OCI-LY1 (cell line): ENCODE measurements at regions not wholly inside any gene's neighbourhood (a gene's known extent, or its start where the extent isn't known, plus 50 kb on each side); places are given as distances from the start of the nearest gene placed in this dataset.

Experiments used
- H2AFZ ChIP-seq: fragments of 200-600 bp; sonication (generic), shearing (Covaris generic); 2 replicates; pipeline ENCODE4 v1.6.0; 2014; ENCODE audit warnings: antibody characterized with exemption, mild to moderate bottlenecking, low read length
- H3F3A ChIP-seq: fragments of 200-600 bp; sonication (generic), shearing (Covaris generic); 2 replicates; pipeline ENCODE4 v1.6.0; 2014; ENCODE audit warnings: mild to moderate bottlenecking, antibody characterized with exemption, low read length, moderate library complexity; ENCODE audit not compliant: insufficient read depth
- H3K27ac ChIP-seq: fragments of 200-600 bp; sonication (generic); 2 replicates; pipeline ENCODE4 v1.5.1; 2014; ENCODE audit warnings: low read length, mixed run types, mild to moderate bottlenecking, low read depth; ENCODE audit not compliant: poor library complexity, severe bottlenecking
- H3K27me3 ChIP-seq: fragments of 200-600 bp; sonication (generic); 2 replicates; pipeline ENCODE4 v1.6.0; 2014; ENCODE audit warnings: antibody characterized with exemption, mild to moderate bottlenecking, low read length, moderate library complexity; ENCODE audit not compliant: insufficient read depth
- H3K36me3 ChIP-seq: fragments of 200-600 bp; sonication (generic); 2 replicates; pipeline ENCODE4 v1.6.1; 2014; ENCODE audit warnings: mild to moderate bottlenecking, antibody characterized with exemption, low read length, moderate library complexity, mixed read lengths; ENCODE audit not compliant: insufficient read depth
- H3K4me1 ChIP-seq: fragments of 200-600 bp; sonication (generic); 2 replicates; pipeline ENCODE4 v1.5.1; 2014; ENCODE audit warnings: mild to moderate bottlenecking, low read length, moderate library complexity; ENCODE audit not compliant: insufficient read depth, severe bottlenecking
- H3K4me2 ChIP-seq: fragments of 200-600 bp; sonication (generic), shearing (Covaris generic); 2 replicates; pipeline ENCODE4 v1.6.1; 2014; ENCODE audit warnings: low read length
- H3K4me3 ChIP-seq: fragments of 200-600 bp; sonication (generic); 2 replicates; pipeline ENCODE4 v1.5.1; 2014; ENCODE audit warnings: low read length, low read depth, mild to moderate bottlenecking, mixed read lengths; ENCODE audit not compliant: poor library complexity, severe bottlenecking
- H3K79me2 ChIP-seq: fragments of 200-600 bp; shearing (Covaris generic); 2 replicates; pipeline ENCODE4 v1.6.1; 2016; ENCODE audit warnings: mixed run types, low read length, mixed read lengths; ENCODE audit not compliant: insufficient read depth
- H3K9ac ChIP-seq: fragments of 200-600 bp; sonication (generic), shearing (Covaris generic); 2 replicates; pipeline ENCODE4 v1.6.1; 2014; ENCODE audit warnings: mild to moderate bottlenecking, low read length, mixed read lengths
- H3K9me2 ChIP-seq: fragments of 200-600 bp; sonication (generic), shearing (Covaris generic); 2 replicates; pipeline ENCODE4 v1.6.1; 2014; ENCODE audit warnings: low read depth, mild to moderate bottlenecking, low read length, mixed read lengths
- H3K9me3 ChIP-seq: fragments of 200-600 bp; shearing (Covaris generic); 2 replicates; pipeline ENCODE4 v1.6.1; 2014; ENCODE audit warnings: low read length, mixed read lengths
- H4K20me1 ChIP-seq: fragments of 200-600 bp; sonication (generic), shearing (Covaris generic); 2 replicates; pipeline ENCODE4 v1.6.0; 2016; ENCODE audit warnings: mild to moderate bottlenecking, low read length; ENCODE audit not compliant: insufficient read depth
- CTCF ChIP-seq: fragments of 200-600 bp; sonication (generic), shearing (Covaris generic); IDR thresholded peaks from 2 replicates; pipeline ENCODE4 v1.5.1; 2017; ENCODE audit warnings: mild to moderate bottlenecking, antibody characterized with exemption, low read length, moderate library complexity, mixed read lengths
- EZH2 ChIP-seq: fragments of 200-600 bp; sonication (generic), shearing (Covaris generic); IDR thresholded peaks from 2 replicates; pipeline ENCODE4 v1.8.0; 2017; ENCODE audit warnings: borderline replicate concordance, mixed run types, mild to moderate bottlenecking, antibody characterized with exemption, low read length, moderate library complexity, mixed read lengths

- no peaks in the 10 kb centered on the region for H3K9me3 ChIP-seq
- H3K4me2 ChIP-seq: no peak overlapping the region
- H3K4me3 ChIP-seq: no peak overlapping the region
- H2AFZ ChIP-seq: no peak overlapping the region
- no peaks in the 10 kb centered on the region for H3K36me3 ChIP-seq
- H3F3A ChIP-seq: no peaks in the 10 kb centered on the region
- no peaks in the 10 kb centered on the region for H3K4me1 ChIP-seq
- no peaks in the 10 kb centered on the region for H3K9me2 ChIP-seq
- H3K9ac ChIP-seq: no peak overlapping the region
- TF ChIP-seq EZH2 (no peak), CTCF (peak; percentile 73)
- no peaks in the 10 kb centered on the region for H3K79me2 ChIP-seq
- H3K27ac ChIP-seq: no peak overlapping the region
- no peaks in the 10 kb centered on the region for H4K20me1 ChIP-seq
- H3K27me3 ChIP-seq: no peaks in the 10 kb centered on the region
Observed at GRCh38 chr3:99172736-99173657, 271.5 kb upstream of the DCBLD2 start.

GRCh38 chr3:99171800-99172199 lies 270.3 kb upstream of the DCBLD2 start:
- H3K9ac ChIP-seq: no peak overlapping the region
- no peaks in the 10 kb centered on the region for H3F3A ChIP-seq
- H3K27ac ChIP-seq: no peak overlapping the region
- no peaks in the 10 kb centered on the region for H3K79me2 ChIP-seq
- H3K4me1 ChIP-seq: no peaks in the 10 kb centered on the region
- TF ChIP-seq EZH2: no peak
- no peak for TF ChIP-seq CTCF
- no peaks in the 10 kb centered on the region for H3K9me2 ChIP-seq
- H2AFZ ChIP-seq: no peak overlapping the region
- no peaks in the 10 kb centered on the region for H3K27me3 ChIP-seq
- no peak overlapping the region for H3K4me3 ChIP-seq
- H3K9me3 ChIP-seq: no peaks in the 10 kb centered on the region
- H3K4me2 ChIP-seq: no peak overlapping the region
- no peaks in the 10 kb centered on the region for H4K20me1 ChIP-seq
- no peaks in the 10 kb centered on the region for H3K36me3 ChIP-seq

GRCh38 chr3:99170867-99171517 lies 269.5 kb upstream of the DCBLD2 start:
- Histone ChIP-seq H3K9me2 (no peaks in the 10 kb centered on the region), H3K4me3 (no peak overlapping the region), H3K79me2 (no peaks in the 10 kb centered on the region), H3K9ac (no peak overlapping the region), H3K36me3 (no peaks in the 10 kb centered on the region), H3K4me1 (no peaks in the 10 kb centered on the region), H2AFZ (no peak overlapping the region), H4K20me1 (no peaks in the 10 kb centered on the region), H3F3A (no peaks in the 10 kb centered on the region), H3K9me3 (no peaks in the 10 kb centered on the region), H3K27me3 (no peaks in the 10 kb centered on the region), H3K4me2 (no peak overlapping the region), H3K27ac (no peak overlapping the region)
- TF ChIP-seq EZH2 (no peak), CTCF (no peak)
